DMS114 treated with DMSO at 0.1 percent for 48 hours (cell line): ENCODE measurements at regions not wholly inside any gene's neighbourhood (a gene's known extent, or its start where the extent isn't known, plus 50 kb on each side); places are given as distances from the start of the nearest gene placed in this dataset.

Experiments
- DNase-seq: peaks from one replicate; lab custom pipeline; 2025; ENCODE audit not compliant: unreplicated experiment; lab: John Stamatoyannopoulos, UW

DNA sequence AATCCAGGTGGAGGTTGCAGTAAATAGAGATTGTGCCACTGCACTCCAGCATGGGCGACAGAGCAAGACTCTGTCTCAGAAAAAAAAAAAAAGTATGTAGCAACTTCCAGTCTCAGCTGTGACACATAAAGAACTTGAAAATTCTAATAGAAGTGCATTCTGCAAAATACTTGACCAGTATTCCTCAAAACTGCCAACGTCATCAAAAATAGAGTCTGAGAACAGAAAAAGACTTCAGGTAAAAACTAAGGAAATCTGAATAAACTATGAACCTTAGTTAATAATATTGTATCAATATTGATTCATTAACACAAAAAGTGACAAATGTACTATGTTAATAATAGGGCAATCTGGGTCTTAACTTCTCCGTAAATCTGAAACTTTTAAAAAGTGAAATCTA, 76.7 kb upstream of the WDR75 start:
- DNase-seq, result no peak

DNA sequence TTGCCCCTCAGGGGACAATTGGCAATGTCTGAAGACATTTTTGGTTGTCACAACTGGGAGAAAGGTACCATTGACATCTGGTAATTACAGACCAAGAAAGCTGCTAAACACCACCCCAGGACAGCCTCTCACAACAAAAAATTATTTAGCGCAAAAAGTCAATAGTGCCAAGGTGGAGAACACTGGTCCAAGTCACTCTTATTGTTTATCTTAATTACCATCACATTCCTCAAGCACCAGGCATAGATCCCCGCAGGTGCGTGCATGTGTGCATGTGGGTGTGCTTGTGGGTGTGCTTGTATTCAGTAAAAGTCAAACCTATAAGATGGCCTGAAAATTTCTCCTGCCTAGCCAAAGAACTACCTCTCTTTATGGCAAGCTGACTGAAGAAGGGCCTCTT, 74.9 kb upstream of the WDR75 start:
- DNase-seq, result no peak

DNA sequence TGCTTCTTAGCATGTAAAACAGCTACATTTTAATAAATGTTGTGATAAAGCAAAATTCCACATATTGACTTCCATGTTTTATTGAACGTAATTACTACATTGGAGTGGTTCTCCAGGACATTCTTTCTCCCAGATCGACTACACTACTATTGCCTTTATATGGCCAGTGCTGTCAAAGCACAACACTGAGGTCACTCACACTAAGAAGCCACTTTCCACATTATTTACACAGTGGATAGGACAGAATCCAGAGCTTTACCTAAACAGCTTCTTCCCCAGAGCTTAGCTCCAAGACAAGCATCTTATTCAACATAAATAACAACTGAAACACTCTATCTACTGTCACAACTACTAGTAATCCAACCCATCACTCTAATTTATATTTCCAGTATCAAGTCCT, 73.9 kb upstream of the WDR75 start:
- DNase-seq, result no peak

DNA sequence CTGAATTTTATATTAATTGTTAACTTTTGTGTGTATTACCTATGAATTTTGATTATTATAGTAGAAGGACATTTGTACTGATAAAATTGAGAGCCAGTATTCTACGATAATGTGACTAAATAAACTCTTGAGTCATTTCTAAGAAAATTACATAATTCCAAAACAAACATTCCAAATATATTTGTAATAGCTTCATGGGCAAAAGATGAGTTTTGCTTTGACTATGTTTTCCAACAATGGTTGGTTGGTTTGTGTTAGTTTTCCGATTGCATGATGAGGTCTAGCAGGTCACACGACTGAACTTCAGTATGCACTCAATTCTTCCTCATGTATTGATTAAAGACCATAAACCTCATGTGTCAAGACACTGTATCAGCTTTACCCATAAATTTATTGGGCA, 71.7 kb upstream of the WDR75 start:
- DNase-seq, result no peak

DNA sequence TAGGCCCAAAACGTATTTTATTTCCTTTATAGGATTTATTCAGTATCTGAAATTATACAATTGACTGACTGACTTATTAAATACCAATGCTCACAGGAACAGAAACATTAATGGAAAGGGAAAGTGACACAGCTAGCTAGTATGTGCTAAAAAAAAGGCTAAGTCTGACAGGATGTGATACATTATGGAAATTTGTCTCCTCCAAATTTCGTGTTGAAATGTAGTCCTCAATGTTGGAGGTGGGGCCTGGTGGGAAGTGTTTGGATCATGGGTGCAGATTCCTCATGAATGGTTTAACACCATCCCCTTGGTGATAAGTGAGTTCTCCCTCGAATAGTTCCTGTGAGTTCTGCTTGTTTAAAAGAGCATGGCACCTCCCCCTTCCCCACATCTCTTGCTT, 70.6 kb upstream of the WDR75 start:
- no peak for DNase-seq

DNA sequence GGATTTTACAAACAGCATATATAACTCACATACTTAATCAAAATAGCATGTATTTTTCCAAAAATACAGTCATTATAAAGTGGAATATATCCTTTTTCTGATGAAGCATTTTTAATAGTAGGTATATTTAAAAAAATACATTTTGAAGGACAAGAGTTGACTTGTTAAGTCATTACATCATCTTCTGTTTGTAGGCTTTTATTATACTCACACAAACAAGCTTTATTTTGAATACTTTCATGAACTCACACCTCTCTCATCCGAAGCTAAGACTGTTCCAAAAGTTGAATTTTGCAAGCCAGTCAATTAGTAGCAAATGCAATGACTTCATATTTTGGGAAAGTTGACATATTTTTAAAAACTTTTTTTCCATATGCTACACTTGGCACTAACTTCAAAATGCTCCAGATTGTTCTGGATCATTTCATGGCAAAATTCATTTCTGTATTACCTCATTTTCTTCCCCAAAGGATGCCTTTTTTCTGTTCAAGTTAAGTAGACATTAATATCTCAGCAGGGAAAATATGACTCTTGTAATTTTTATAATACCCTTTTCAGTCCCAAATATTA, 68.5 kb upstream of the WDR75 start:
- no peak for DNase-seq

DNA sequence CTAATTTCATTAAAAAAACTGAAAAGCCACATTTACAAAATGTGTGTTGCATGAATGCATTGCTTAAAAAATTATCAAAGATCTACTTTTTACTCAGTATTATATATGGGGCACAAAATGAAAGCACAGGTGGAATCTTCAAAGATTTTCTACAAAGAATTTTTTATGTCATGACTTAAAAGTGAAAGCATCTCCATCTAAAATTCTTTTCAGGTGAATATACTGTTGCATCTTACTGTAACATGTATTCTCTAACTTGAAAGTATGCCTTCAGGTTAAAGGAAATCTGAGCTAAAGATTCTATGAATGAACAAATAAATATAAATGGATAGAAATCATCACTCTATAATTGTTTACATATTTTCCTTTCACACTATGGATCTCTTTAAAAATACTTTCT, 66.8 kb upstream of the WDR75 start:
- DNase-seq, result no peak

DNA sequence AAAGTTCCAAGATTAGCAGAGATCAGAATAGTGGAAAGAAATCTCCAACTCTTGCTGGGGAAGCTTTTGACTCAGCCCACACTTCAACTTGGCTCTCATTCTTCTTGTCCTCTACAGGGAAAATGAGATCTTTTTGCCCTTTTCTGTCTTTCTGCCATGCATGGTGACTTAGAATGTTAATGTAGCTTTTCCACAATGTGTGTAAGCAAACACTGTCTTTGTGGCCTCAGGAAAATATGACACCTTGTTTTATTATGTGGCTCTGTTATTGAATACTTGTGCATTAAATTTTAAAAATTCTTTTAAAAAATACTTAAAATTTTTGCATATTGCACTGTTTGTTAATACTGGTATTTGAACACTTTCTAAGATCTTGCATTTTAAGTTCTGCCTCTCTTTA, 65.4 kb upstream of the WDR75 start:
- DNase-seq, result peak; percentile 90

DNA sequence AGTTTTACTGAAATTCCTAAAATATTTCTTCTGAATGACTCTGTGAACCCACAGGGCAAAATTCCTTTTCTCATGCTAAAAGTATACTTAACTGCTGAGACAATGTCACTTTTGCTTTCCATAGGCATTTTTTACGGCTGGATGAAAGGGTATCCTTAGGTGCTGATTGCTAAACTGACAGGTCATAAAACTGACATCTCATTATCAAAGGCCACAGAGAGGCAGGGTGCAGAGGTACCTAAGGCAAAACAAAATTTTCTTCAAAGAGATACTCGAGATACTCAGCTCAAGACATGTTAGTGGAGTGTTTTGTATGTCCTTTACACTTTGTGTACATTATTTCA, 62.0 kb upstream of the WDR75 start:
- peak; percentile 98 for DNase-seq

DNA sequence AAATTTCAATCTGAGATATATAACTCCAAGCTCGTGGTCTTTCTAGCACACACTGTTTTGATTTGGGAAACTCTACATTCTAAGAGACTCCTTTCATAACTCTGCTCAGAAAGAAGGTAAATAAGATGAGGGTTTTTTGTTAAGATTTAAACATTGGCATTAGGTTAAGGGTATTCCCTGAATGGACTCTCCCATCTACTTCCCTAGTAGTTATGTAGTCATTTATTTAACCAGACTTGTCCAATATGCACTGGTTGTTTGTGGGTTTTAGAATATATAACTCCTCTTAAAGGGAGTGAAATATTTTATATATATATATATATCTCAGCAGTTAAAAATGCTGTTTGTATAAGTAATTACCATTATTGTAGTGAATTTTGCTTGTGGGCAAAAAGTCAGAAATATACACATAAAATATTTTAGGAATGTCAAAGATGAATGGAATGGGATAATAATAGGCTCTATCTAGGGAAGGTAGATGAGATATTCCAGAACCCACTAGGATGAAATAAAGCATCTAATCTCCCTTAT, 61.5 kb upstream of the WDR75 start:
- DNase-seq, result peak; percentile 98

DNA sequence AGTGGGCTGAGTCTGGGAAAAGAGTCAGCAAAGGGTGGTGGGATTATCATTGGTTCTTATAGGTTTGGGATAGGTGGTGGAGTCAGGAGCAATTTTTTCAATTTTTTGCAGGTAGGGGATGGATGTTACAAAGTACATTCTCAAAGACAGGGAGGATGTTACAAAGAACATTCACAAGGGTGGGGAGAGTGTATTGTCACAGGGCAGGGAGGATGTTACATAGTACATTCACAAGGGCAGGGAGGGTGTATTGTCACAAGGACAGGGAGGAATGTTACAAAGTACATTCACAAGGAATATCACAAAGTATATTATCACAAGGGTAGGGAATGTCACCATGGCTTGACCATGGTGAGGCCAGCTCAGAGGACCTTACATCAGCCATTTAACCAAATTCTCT, 58.6 kb upstream of the WDR75 start:
- DNase-seq, result no peak

DNA sequence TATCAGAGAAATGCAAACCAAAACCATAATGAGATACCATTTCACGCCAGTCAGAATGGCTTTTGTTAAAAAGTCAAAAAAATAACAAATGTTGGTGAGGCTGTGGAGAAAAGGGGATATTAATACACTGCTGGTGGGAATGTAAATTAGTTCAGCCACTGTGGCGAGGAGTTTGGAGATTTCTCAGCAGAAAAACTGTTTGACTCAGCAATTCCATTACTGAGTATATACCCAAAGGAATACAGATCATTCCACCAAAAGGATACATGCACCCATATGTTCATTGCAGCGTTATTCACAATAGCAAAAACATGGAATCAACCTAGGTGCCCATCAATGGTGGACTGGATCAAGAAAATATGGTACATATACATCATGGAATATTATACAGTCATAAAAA, 54.5 kb upstream of the WDR75 start:
- DNase-seq, result no peak

DNA sequence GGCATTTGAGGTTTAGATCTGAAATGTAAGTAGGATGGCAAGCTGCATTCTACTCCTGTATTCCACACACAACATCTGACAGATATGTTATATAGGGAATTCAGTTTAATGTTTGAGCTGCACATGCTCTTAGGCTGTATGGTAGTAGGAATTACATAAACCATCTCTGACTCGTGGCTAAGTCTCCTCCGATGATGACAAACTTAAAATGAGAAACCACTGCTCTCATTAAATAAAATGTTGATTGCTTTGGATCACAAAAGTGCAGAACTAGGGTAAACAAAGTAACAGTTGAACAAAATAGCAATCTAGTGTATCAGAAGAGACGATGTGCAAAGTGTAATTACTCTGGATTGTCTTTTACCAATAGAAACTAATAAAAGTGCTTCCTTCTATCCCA, 50.1 kb upstream of the WDR75 start:
- DNase-seq, result no peak
